Lower leg skin (tissue), 4 donors: ENCODE measurements at regions not wholly inside any gene's neighbourhood (a gene's known extent, or its start where the extent isn't known, plus 50 kb on each side); places are given as distances from the start of the nearest gene placed in this dataset.

Source experiments
- DNase-seq, 2 donors: peaks; one replicate each; pipeline ENCODE4 v3.0.0-alpha.2; 2019; ENCODE audit warnings: low spot score in 2 of 2
- H3K4me3 ChIP-seq: fragments of 200-600 bp; sonication (generic); 2 replicates; pipeline ENCODE4 v1.5.1; 2017; ENCODE audit warnings: mild to moderate bottlenecking, low read depth; ENCODE audit not compliant: poor library complexity, severe bottlenecking
- POLR2A ChIP-seq, 2 donors: fragments of 450-650 bp; IDR thresholded peaks; one replicate each; pipeline ENCODE4 v1.6.1; 2016 to 2017; ENCODE audit warnings: antibody characterized with exemption in 2 of 2, mild to moderate bottlenecking in 1 of 2, moderate library complexity in 1 of 2
- WGBS, 2 donors: methylation state at CpG; one replicate each; pipeline ENCODE4 v1.1.5; 2018; 5-methylcytosine and 5-hydroxymethylcytosine counted together
- intact Hi-C: fragments of 100-400 bp; cut with DNase I; formaldehyde crosslinking; loops from one replicate; pipeline ENCODE4 v1.15.0; 2023; ENCODE audit warnings: low total_unique reads
- TF ChIP-seq, protein P1 (sequence below), 3 donors: fragments of 450-650 bp; IDR thresholded peaks; one replicate each; pipeline ENCODE4 v1.5.1; 2016; ENCODE audit warnings: antibody characterized with exemption in 3 of 3, mild to moderate bottlenecking in 3 of 3, moderate library complexity in 2 of 3

DNA sequence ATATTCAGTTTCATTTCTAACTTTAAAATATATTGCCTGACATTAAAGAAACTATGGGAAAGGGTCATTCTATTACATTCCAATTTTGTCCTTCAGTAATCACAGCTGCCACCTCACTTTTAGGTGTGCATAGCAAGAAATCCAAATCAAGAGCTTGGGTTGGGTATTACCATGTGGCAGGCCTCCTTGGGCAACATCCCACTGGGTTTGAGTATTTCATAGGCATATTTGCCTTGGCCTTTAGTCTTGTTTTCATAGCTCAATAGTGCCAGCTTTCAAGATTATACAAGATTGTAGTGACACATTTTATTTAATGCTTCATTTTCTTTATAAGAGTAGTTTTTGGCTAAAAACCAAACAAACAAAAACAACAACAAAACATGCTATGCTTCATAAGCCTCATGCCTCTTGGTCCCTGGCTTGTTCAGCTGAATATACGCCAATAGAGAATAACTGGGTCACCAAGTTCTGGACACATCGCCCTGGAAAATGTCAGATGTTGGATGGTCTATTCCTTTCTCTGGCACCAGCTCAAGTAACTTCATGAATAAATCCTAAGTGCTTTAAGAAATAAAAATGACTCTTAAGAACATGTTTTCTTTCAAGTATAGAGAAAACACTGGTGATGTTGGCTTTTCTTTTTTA is 167.4 kb upstream of the STARD13 start:
- intact Hi-C loops, result no loop called here
- no peak overlapping the region for H3K4me3 ChIP-seq
- DNase-seq, result no peak
- WGBS, 2 donors, result 49 to 63% methylated on average over 2 of the region's 2 CpGs
- TF ChIP-seq, protein P1, sequence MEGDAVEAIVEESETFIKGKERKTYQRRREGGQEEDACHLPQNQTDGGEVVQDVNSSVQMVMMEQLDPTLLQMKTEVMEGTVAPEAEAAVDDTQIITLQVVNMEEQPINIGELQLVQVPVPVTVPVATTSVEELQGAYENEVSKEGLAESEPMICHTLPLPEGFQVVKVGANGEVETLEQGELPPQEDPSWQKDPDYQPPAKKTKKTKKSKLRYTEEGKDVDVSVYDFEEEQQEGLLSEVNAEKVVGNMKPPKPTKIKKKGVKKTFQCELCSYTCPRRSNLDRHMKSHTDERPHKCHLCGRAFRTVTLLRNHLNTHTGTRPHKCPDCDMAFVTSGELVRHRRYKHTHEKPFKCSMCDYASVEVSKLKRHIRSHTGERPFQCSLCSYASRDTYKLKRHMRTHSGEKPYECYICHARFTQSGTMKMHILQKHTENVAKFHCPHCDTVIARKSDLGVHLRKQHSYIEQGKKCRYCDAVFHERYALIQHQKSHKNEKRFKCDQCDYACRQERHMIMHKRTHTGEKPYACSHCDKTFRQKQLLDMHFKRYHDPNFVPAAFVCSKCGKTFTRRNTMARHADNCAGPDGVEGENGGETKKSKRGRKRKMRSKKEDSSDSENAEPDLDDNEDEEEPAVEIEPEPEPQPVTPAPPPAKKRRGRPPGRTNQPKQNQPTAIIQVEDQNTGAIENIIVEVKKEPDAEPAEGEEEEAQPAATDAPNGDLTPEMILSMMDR (IDR thresholded peaks at IDR 0.05), result no peak
- no peak for TF ChIP-seq POLR2A (IDR thresholded peaks at IDR 0.05)

DNA sequence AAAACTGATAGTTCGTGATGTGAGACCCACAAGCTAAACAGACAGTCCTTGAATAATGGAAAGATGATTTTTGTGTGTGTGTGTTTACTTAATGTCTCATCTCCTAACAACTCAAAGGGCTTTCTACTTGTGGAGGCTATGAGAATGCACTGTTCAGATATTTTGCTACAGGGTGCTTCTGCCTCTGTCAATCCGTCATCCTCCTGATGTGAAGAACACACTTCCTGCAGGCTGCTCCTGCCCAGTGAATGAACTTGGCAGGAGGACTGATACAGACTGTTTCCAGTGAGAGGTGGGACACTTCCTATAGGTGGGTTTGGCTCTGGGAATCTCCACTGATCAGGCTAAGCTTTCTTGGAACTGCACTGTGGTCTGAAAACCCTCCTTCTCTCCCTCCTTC is 168.4 kb upstream of the STARD13 start:
- 83 to 85% methylated on average over 2 of the region's 2 CpGs for WGBS, 2 donors
- no peak for DNase-seq
- intact Hi-C loops, result no loop called here
- no peak overlapping the region for H3K4me3 ChIP-seq
- TF ChIP-seq, protein P1 (IDR thresholded peaks at IDR 0.05), result no peak
- TF ChIP-seq POLR2A (IDR thresholded peaks at IDR 0.05), result no peak

DNA sequence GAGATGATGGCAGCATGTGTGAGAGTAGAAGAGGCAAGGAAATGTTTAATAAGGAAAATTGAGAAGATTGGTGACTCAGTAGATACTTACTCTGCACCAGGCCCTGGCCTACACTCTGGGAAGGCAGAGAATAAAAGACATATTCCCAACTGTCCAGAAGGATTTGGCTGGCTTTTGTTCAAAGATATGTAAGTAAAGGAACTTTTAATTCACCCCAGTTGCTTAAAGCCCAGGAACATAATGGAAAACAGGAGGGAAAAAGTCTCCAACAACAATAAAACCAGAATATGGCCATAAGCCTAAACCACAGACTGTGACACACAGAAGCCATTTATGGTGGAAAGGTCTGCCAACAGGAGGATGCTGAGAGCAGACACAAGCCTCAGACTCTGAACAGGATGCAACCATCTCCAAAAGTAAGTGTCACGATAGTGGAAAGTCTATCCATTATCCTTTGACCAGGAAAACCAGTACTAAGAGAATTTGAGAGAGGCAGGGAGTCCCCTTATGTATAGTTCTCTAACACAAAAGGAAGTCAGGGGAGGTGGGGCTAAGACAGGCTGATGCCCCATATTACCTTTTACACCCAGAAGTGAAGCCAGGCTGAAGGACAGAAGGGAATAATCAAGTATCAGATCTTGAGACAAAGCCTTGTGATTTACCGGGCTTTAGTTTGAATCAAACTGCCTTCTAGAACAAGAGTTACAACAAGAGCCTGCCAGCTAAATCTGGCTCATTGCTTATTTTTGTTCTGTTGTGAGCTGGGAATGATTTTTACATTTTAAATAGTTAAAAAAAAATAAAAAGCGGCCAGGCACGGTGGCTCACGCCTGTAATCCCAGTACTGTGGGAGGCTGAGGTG is 169.5 kb upstream of the STARD13 start:
- TF ChIP-seq POLR2A (IDR thresholded peaks at IDR 0.05), result no peak
- TF ChIP-seq, protein P1 (IDR thresholded peaks at IDR 0.05), result no peak
- intact Hi-C loops, result no loop called here
- WGBS, 2 donors, result 58 to 68% methylated on average over 5 of the region's 5 CpGs
- no peak overlapping the region for H3K4me3 ChIP-seq
- DNase-seq, result no peak

DNA sequence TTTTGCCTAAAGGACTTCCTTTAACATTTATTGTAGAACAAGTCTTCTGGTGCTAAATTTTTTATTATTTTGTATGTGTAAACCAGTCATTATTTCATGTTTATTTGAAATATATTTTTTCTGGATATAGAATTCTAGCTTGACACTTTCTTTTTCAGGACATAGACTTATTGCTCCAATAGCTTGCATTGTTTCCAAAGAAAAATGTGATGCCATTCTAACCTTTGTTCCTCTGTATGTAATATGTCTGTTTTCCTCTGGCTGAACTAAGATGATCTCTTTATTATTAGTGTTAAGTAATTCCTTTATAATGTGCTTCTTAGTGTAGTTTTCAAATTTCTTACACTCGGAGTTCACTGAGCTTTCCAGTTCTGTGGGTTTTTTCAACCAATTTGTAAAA is 174.1 kb upstream of the STARD13 start:
- intact Hi-C loops, result no loop called here

DNA sequence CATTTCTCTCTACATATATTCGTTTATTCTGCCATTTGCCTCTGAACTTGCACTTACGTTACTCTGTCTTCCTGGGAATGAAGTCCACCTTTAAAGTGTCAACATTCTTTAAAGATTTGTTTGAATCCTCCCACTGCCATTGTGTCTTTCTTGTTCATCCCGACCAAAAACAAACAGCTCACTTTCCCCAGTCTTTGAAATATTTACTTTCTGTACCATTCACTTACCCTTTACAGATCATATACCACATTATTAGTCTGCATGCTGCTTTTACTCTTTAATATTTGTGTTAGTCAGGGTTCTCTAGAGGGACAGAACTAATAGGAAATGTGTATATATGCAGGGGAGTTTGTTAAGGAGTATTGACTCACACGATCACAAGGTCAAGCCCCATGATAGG is 176.6 kb upstream of the STARD13 start:
- 85 to 92% methylated on average over 4 of the region's 4 CpGs for WGBS, 2 donors
- no peak overlapping the region for H3K4me3 ChIP-seq
- no peak for TF ChIP-seq POLR2A (IDR thresholded peaks at IDR 0.05)
- TF ChIP-seq, protein P1 (IDR thresholded peaks at IDR 0.05), result no peak
- no peak for DNase-seq
- intact Hi-C loops, result no loop called here

More for the DNA sequence above, 174.1 kb upstream of the STARD13 start:
- H3K4me3 ChIP-seq, result no peak overlapping the region
- 90 to 97% methylated on average over 1 of the region's 1 CpG for WGBS, 2 donors
- DNase-seq, result no peak
- no peak for TF ChIP-seq POLR2A (IDR thresholded peaks at IDR 0.05)
- TF ChIP-seq, protein P1 (IDR thresholded peaks at IDR 0.05), result no peak
